ENCODE measurements at regions not wholly inside any gene's neighbourhood (a gene's known extent, or its start where the extent isn't known, plus 50 kb on each side); places are given as distances from the start of the nearest gene placed in this dataset.

DNA sequence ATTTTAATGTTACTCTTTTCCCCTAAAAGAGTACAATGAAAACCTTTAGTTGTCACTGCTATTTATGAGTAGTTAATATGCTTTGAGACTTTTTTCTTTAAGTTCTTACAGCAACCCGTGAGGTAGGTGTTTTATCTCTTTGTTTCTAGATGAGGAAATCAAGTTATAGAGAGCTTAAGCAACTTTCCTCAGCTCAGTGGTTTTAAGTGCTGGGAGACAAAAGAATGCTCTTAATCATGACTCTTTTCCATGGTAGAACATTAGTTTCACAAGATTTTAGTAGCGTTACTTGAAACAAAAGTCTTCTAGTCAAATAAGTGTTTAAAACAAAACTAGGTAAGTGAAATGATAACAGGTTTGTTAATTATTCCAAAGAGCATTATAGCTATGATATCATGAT is 354.7 kb upstream of the PITX2 start:
- 48 to 88% methylated on average over 2 of the region's 2 CpGs for WGBS, 2 donors (ENCODE audit: low coverage in 1 of 2)
- Histone ChIP-seq H3K27me3 (no peaks in the 10 kb centered on the region), H3K27ac (no peak overlapping the region), H3K36me3 (no peaks in the 10 kb centered on the region), H3K9me3 (no peaks in the 10 kb centered on the region), H3K4me1 (no peaks in the 10 kb centered on the region), H3K4me3 (no peak overlapping the region)
- no peak for ATAC-seq
- TF ChIP-seq, protein P1, sequence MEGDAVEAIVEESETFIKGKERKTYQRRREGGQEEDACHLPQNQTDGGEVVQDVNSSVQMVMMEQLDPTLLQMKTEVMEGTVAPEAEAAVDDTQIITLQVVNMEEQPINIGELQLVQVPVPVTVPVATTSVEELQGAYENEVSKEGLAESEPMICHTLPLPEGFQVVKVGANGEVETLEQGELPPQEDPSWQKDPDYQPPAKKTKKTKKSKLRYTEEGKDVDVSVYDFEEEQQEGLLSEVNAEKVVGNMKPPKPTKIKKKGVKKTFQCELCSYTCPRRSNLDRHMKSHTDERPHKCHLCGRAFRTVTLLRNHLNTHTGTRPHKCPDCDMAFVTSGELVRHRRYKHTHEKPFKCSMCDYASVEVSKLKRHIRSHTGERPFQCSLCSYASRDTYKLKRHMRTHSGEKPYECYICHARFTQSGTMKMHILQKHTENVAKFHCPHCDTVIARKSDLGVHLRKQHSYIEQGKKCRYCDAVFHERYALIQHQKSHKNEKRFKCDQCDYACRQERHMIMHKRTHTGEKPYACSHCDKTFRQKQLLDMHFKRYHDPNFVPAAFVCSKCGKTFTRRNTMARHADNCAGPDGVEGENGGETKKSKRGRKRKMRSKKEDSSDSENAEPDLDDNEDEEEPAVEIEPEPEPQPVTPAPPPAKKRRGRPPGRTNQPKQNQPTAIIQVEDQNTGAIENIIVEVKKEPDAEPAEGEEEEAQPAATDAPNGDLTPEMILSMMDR (IDR thresholded peaks at IDR 0.05) = no peak
- TF ChIP-seq POLR2AphosphoS5 (IDR thresholded peaks at IDR 0.05) = no peak
- no peak for TF ChIP-seq POLR2A (IDR thresholded peaks at IDR 0.05)
- no peak for TF ChIP-seq EP300 (IDR thresholded peaks at IDR 0.05)

DNA sequence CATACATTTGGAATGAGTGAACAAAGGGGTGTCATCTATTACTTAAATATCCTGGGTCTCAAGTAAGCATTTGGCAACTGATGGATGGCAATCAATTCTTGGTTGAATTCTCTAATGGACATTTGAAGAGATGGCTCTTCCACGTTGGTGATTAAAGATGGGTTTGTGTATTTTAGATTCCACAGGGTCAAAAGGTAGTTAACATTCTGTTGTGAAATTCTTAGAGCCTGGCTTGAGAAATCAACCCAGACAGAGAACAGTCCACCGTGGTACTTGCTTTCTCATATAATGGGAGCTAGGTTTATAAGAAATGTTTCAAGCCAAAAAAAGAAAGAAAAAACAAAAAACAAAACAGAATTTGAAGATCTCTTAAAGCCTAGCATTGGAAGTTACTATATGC is 355.9 kb upstream of the PITX2 start:
- WGBS, 2 donors (ENCODE audit: low coverage in 1 of 2) = 35 to 40% methylated on average over 2 of the region's 2 CpGs
- no peaks in the 10 kb centered on the region for H3K27me3 ChIP-seq
- no peak overlapping the region for H3K27ac ChIP-seq
- no peaks in the 10 kb centered on the region for H3K9me3 ChIP-seq
- no peaks in the 10 kb centered on the region for H3K36me3 ChIP-seq
- no peak for TF ChIP-seq POLR2AphosphoS5 (IDR thresholded peaks at IDR 0.05)
- TF ChIP-seq, protein P1 (IDR thresholded peaks at IDR 0.05) = no peak
- no peak for TF ChIP-seq POLR2A (IDR thresholded peaks at IDR 0.05)
- no peak for TF ChIP-seq EP300 (IDR thresholded peaks at IDR 0.05)
- no peaks in the 10 kb centered on the region for H3K4me1 ChIP-seq
- no peak for ATAC-seq
- H3K4me3 ChIP-seq = no peak overlapping the region

DNA sequence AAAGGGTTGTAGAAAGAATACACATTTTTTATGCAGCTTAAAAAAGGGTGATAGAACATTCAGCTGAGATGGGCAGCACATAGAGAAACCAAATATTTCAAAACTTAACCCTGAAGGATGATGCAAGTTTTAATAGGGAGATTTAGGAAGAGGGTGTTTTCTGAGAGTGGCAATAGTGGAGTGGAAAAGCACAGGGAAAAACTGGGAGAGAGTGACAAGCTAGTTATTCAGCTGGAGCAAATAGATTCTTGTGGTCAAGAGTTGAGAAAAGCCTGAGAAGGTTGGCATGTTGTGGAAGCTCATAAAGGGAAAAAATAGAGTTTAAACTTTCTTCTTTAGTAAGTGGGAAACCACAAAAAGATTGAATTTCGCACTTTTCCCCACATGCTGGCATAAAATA is 359.6 kb upstream of the PITX2 start:
- H3K9me3 ChIP-seq = no peaks in the 10 kb centered on the region
- no peak for ATAC-seq
- no peak overlapping the region for H3K4me3 ChIP-seq
- H3K27ac ChIP-seq = no peak overlapping the region
- WGBS, 2 donors (ENCODE audit: low coverage in 1 of 2) = 81 to 90% methylated on average over 1 of the region's 1 CpG
- H3K4me1 ChIP-seq = no peaks in the 10 kb centered on the region
- no peaks in the 10 kb centered on the region for H3K27me3 ChIP-seq
- TF ChIP-seq POLR2A (IDR thresholded peaks at IDR 0.05) (no peak), EP300 (IDR thresholded peaks at IDR 0.05) (no peak), POLR2AphosphoS5 (IDR thresholded peaks at IDR 0.05) (no peak)
- TF ChIP-seq, protein P1 (IDR thresholded peaks at IDR 0.05) = no peak
- no peaks in the 10 kb centered on the region for H3K36me3 ChIP-seq

DNA sequence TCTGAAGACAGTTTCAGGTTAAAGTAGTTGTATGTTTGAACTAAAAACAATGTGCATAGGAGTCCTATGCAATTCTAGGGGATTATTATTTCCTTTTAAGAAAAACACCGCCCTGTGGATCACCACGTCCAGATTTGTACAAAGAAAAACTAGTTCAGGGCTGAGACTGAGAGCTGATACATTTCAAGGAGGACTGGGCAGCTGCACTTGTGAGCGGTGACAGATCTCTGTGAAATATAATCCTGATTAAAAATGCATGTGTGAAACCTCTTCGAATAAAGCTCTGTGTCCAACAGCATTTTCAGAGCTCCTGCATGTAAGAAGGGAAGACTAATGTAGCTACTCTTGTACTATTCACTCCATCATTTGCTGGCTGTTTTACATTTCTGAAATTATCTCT is 365.8 kb upstream of the PITX2 start:
- H3K27me3 ChIP-seq = no peaks in the 10 kb centered on the region
- no peaks in the 10 kb centered on the region for H3K4me1 ChIP-seq
- H3K27ac ChIP-seq = no peak overlapping the region
- no peak for ATAC-seq
- no peak for TF ChIP-seq POLR2AphosphoS5 (IDR thresholded peaks at IDR 0.05)
- TF ChIP-seq, protein P1 (IDR thresholded peaks at IDR 0.05) = no peak
- no peak for TF ChIP-seq EP300 (IDR thresholded peaks at IDR 0.05)
- TF ChIP-seq POLR2A (IDR thresholded peaks at IDR 0.05) = no peak
- WGBS, 2 donors (ENCODE audit: low coverage in 1 of 2) = 32 to 54% methylated on average over 4 of the region's 4 CpGs
- H3K9me3 ChIP-seq = no peaks in the 10 kb centered on the region
- no peak overlapping the region for H3K4me3 ChIP-seq
- no peaks in the 10 kb centered on the region for H3K36me3 ChIP-seq

DNA sequence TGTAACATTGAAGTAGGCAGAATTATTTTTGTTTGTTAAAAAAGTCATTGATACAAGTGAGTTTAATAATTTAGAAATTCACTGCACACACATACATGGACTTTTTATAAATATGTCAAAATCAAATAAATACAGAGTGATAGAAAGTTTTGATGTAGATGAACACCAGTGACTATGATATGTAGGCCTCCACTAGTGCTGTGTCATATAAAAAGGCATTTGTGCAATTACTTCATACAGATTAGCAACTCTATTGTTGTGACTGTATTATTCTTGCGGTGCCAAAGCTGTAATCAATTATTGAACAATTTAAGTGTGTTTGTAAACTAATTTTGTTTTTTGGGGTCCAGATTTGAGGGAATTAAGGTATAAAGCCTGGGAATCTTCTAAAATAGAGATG is 366.2 kb upstream of the PITX2 start:
- no peak for ATAC-seq
- Histone ChIP-seq H3K27me3 (no peaks in the 10 kb centered on the region), H3K4me3 (no peak overlapping the region), H3K9me3 (no peaks in the 10 kb centered on the region), H3K36me3 (no peaks in the 10 kb centered on the region), H3K27ac (no peak overlapping the region), H3K4me1 (no peaks in the 10 kb centered on the region)
- 86 to 92% methylated on average over 1 of the region's 1 CpG for WGBS, 2 donors (ENCODE audit: low coverage in 1 of 2)
- TF ChIP-seq POLR2AphosphoS5 (IDR thresholded peaks at IDR 0.05) (no peak), EP300 (IDR thresholded peaks at IDR 0.05) (no peak), POLR2A (IDR thresholded peaks at IDR 0.05) (no peak)
- TF ChIP-seq, protein P1 (IDR thresholded peaks at IDR 0.05) = no peak
